Esophagus squamous epithelium (tissue), 5 donors: ENCODE measurements at regions not wholly inside any gene's neighbourhood (a gene's known extent, or its start where the extent isn't known, plus 50 kb on each side); places are given as distances from the start of the nearest gene placed in this dataset.
"Not testable (repeated sequence)": the region's sequence is repeated elsewhere in the genome, so short reads cannot be mapped to it uniquely, and the experiment has no call there.

Source experiments
- DNase-seq: peaks from one replicate; lab custom pipeline; 2025; lab: John Stamatoyannopoulos, UW
- H3K27ac ChIP-seq, 4 donors: fragments of 200-600 bp; sonication (generic); one replicate each; pipeline ENCODE4 v1.5.1; 2016 to 2019; ENCODE audit warnings: mild to moderate bottlenecking in 1 of 4
- H3K27me3 ChIP-seq, 4 donors: fragments of 200-600 bp; sonication (generic); 1 replicate in 3 of 4; 2 replicates in 1 of 4; pipeline versions ENCODE4 v1.5.1 to v1.6.0; 2017 to 2021; ENCODE audit warnings: antibody characterized with exemption in 1 of 4
- H3K36me3 ChIP-seq, 3 donors: fragments of 200-600 bp; sonication (generic); one replicate each; pipeline ENCODE4 v1.5.1; 2016 to 2019
- H3K4me1 ChIP-seq, 3 donors: fragments of 200-600 bp; sonication (generic); one replicate each; pipeline ENCODE4 v1.5.1; 2017 to 2019
- H3K4me3 ChIP-seq, 4 donors: fragments of 200-600 bp; sonication (generic); 1 replicate in 3 of 4; 2 replicates in 1 of 4; pipeline ENCODE4 v1.5.1; 2016 to 2019; ENCODE audit warnings: mild to moderate bottlenecking in 2 of 4, moderate library complexity in 1 of 4
- H3K9me3 ChIP-seq, 3 donors: fragments of 200-600 bp; sonication (generic); one replicate each; pipeline ENCODE4 v1.5.1; 2016 to 2019
- CTCF ChIP-seq, 6 experiments: fragments of 450-650 bp in 4 of 6; fragments of 200-600 bp in 2 of 6; sonication (generic) in 2 of 6; IDR thresholded peaks; one replicate each; pipeline ENCODE4 v1.5.1; 2016 to 2019; ENCODE audit warnings: antibody characterized with exemption in 6 of 6, mild to moderate bottlenecking in 4 of 6, moderate library complexity in 4 of 6
- POLR2A ChIP-seq, 4 donors: fragments of 450-650 bp; IDR thresholded peaks; one replicate each; pipeline ENCODE4 v1.6.1; 2017; ENCODE audit warnings: antibody characterized with exemption in 4 of 4, mild to moderate bottlenecking in 4 of 4, moderate library complexity in 3 of 4
- WGBS, 2 donors: methylation state at CpG; one replicate each; pipeline ENCODE4 v1.1.5; 2018; 5-methylcytosine and 5-hydroxymethylcytosine counted together
- intact Hi-C: fragments of 100-400 bp; cut with DNase I; formaldehyde crosslinking; loops from one replicate; pipeline ENCODE4 v1.15.0; 2022
- donor health status: DM: yes; HTN: yes; CAD: no.

- WGBS, 2 donors: 2 to 3% methylated on average over 37 to 40 of the region's 45 CpGs
- H3K4me1 ChIP-seq: peaks cover 0 to 13% (median 0%) of the 10 kb centered on the region in 3 donors
- peak overlapping the region; percentile 79 to 86 (median 82) for H3K27ac ChIP-seq
- H3K36me3 ChIP-seq, intact Hi-C loops, H3K9me3 ChIP-seq, H3K27me3 ChIP-seq: not testable (repeated sequence)
- peak; percentile 35 for DNase-seq
- H3K4me3 ChIP-seq: peak overlapping the region; percentile 45 to 79 (median 60)
- peak in 3 of 4 donors; percentile 35 to 77 (median 50) for TF ChIP-seq POLR2A (IDR thresholded peaks at IDR 0.05)
Measured at GRCh38 chr1:148402152-148403084, 80.7 kb downstream of the PPIAL4G start.

DNA sequence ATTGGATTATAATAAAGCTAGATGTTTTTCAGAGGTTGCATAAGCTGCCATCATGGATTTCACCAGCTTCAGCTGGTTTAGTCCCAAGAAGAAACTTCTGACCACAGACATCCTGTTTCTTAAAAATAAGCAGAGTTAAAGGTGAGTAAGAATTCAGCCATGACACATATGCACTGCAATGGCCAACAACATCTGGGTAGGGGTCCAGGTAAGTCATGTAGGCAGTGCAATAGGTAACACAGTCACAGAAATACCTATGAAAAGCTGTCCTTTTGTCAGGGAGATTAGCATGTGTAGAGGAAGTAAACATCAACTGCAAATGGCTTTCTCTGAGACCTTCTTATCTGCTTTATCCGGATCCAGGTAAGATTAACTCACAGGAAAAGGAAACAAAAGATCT is 85.6 kb downstream of the PPIAL4G start:
- H3K36me3 ChIP-seq, H3K9me3 ChIP-seq, intact Hi-C loops, H3K4me3 ChIP-seq, H3K27ac ChIP-seq, H3K4me1 ChIP-seq, H3K27me3 ChIP-seq, DNase-seq: not testable (repeated sequence)
- WGBS, 2 donors: 50 to 100% methylated on average over 1 of the region's 1 CpG

DNA sequence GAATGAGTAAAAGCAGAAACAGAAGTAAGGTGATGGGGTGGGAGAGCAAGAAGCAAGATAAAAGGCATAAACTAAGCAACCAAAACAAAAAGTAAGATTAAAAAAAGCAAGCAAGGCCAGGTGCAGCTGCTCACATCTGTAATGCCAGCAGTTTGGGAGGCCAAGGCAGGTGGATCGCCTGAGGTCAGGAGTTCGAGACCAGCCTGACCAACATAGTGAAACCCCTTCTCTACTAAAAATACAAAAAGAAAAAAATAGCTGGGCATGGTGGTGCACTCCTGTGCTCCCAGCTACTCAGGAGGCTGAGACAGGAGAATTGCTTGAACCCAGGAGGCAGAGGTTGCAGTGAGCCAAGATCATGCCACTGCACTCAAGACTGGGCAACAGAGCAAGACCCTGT is 90.6 kb downstream of the PPIAL4G start:
- H3K27ac ChIP-seq, H3K36me3 ChIP-seq, DNase-seq, H3K9me3 ChIP-seq, H3K4me3 ChIP-seq, H3K4me1 ChIP-seq, H3K27me3 ChIP-seq, intact Hi-C loops: not testable (repeated sequence)
- WGBS, 2 donors: 83 to 91% methylated on average over 2 of the region's 2 CpGs

GRCh38 chr1:148391323-148391722 is 91.8 kb downstream of the PPIAL4G start:
- DNase-seq, H3K27me3 ChIP-seq, H3K27ac ChIP-seq, H3K4me3 ChIP-seq, H3K9me3 ChIP-seq, H3K4me1 ChIP-seq, intact Hi-C loops, H3K36me3 ChIP-seq: not testable (repeated sequence)
- WGBS, 2 donors: 83% methylated on average over 4 of the region's 4 CpGs

- peak overlapping the region; percentile 89 to 91 (median 90) for H3K27ac ChIP-seq
- H3K36me3 ChIP-seq: no peaks in the 10 kb centered on the region
- H3K4me1 ChIP-seq: peaks cover 0 to 7% (median 0%) of the 10 kb centered on the region in 3 donors
- WGBS, 2 donors: 16 to 36% methylated on average over 6 of the region's 6 CpGs
- TF ChIP-seq CTCF (IDR thresholded peaks at IDR 0.05): no peak
- no peak for TF ChIP-seq POLR2A (IDR thresholded peaks at IDR 0.05)
- peak overlapping the region; percentile 42 to 70 (median 58) for H3K4me3 ChIP-seq
- H3K27me3 ChIP-seq: no peaks in the 10 kb centered on the region
- intact Hi-C loops: no loop called here
- no peaks in the 10 kb centered on the region for H3K9me3 ChIP-seq
- no peak for DNase-seq
Measured at GRCh38 chr1:148389027-148389339, 94.1 kb downstream of the PPIAL4G start.

- Histone ChIP-seq H3K9me3 (no peaks in the 10 kb centered on the region), H3K36me3 (no peaks in the 10 kb centered on the region), H3K4me1 (peaks cover 0 to 7% (median 0%) of the 10 kb centered on the region in 3 donors), H3K27ac (peak overlapping the region; percentile 89 to 91 (median 90)), H3K4me3 (peak overlapping the region; percentile 42 to 70 (median 58)), H3K27me3 (no peaks in the 10 kb centered on the region)
- TF ChIP-seq POLR2A (IDR thresholded peaks at IDR 0.05) (peak in 3 of 4 donors; percentile 41 to 82 (median 67)), CTCF (IDR thresholded peaks at IDR 0.05) (no peak)
- WGBS, 2 donors: 9 to 13% methylated on average over 21 to 22 of the region's 40 CpGs
- peak; percentile 66 for DNase-seq
- intact Hi-C loops: no loop called here
Measured at GRCh38 chr1:148388260-148389026, 94.7 kb downstream of the PPIAL4G start.

- DNase-seq, H3K36me3 ChIP-seq, H3K27me3 ChIP-seq, H3K4me1 ChIP-seq, H3K9me3 ChIP-seq, intact Hi-C loops: not testable (repeated sequence)
- H3K27ac ChIP-seq: peak overlapping the region; percentile 89 to 91 (median 90)
- 56 to 72% methylated on average over 7 to 8 of the region's 9 CpGs for WGBS, 2 donors
- peak overlapping the region in 3 of 4 donors; percentile 58 to 70 (median 59) for H3K4me3 ChIP-seq
Measured at GRCh38 chr1:148387949-148388259, 95.2 kb downstream of the PPIAL4G start.

GRCh38 chr1:148387122-148387948 is 95.8 kb downstream of the PPIAL4G start:
- H3K27ac ChIP-seq, H3K36me3 ChIP-seq, intact Hi-C loops, DNase-seq, H3K27me3 ChIP-seq, H3K9me3 ChIP-seq, H3K4me3 ChIP-seq, H3K4me1 ChIP-seq: not testable (repeated sequence)
- WGBS, 2 donors: 77 to 79% methylated on average over 13 to 15 of the region's 18 CpGs
